Fibroblast of lung (primary cell): ENCODE measurements at regions not wholly inside any gene's neighbourhood (a gene's known extent, or its start where the extent isn't known, plus 50 kb on each side); places are given as distances from the start of the nearest gene placed in this dataset.

Source experiments
- DNase-seq, 2 donors: peaks; one replicate each; pipeline versions ENCODE4 v3.0.0 to v3.0.0-alpha.2; 2010; ENCODE audit warnings: low read depth in 2 of 2
- H2AFZ ChIP-seq: 2 replicates; pipeline ENCODE4 v1.5.1; 2012; ENCODE audit warnings: low read length, control low read depth, inconsistent platforms
- H3K27ac ChIP-seq: 2 replicates; pipeline ENCODE4 v1.5.1; 2011; ENCODE audit warnings: low read length, control low read depth; ENCODE audit not compliant: insufficient read depth
- H3K27me3 ChIP-seq: 2 replicates; pipeline ENCODE4 v1.5.1; 2011; ENCODE audit warnings: mild to moderate bottlenecking, low read length; ENCODE audit not compliant: control insufficient read depth, insufficient read depth
- H3K36me3 ChIP-seq: 2 replicates; pipeline ENCODE4 v1.5.1; 2011; ENCODE audit warnings: low read length; ENCODE audit not compliant: control insufficient read depth, insufficient read depth
- H3K4me1 ChIP-seq: 2 replicates; pipeline ENCODE4 v1.5.1; 2011; ENCODE audit warnings: low read length; ENCODE audit not compliant: control insufficient read depth, insufficient read depth; ENCODE audit errors: extremely low read depth
- H3K4me2 ChIP-seq: 2 replicates; pipeline ENCODE4 v1.5.1; 2011; ENCODE audit warnings: low read length, control low read depth; ENCODE audit not compliant: insufficient read depth; ENCODE audit errors: extremely low read depth
- H3K4me3 ChIP-seq, 4 experiments: fragments of 200-600 bp in 1 of 4; sonication (generic) in 1 of 4; replicated peaks in 1 of 4; 2 replicates each; pipeline ENCODE4 v1.5.1; 2011 to 2016; ENCODE audit warnings: low read length in 4 of 4, low read depth in 3 of 4, mild to moderate bottlenecking in 3 of 4, control low read depth in 2 of 4, inconsistent platforms in 1 of 4, mixed read lengths in 1 of 4; ENCODE audit not compliant: insufficient read depth in 1 of 4; ENCODE audit errors: control extremely low read depth in 1 of 4
- H3K79me2 ChIP-seq: 2 replicates; pipeline ENCODE4 v1.5.1; 2012; ENCODE audit warnings: mild to moderate bottlenecking, low read length, inconsistent platforms; ENCODE audit not compliant: control insufficient read depth, insufficient read depth
- H3K9ac ChIP-seq: 2 replicates; pipeline ENCODE4 v1.5.1; 2011; ENCODE audit warnings: mild to moderate bottlenecking, low read length, control low read depth; ENCODE audit not compliant: insufficient read depth
- H3K9me3 ChIP-seq: 2 replicates; pipeline ENCODE4 v1.5.1; 2012; ENCODE audit warnings: low read depth, low read length; ENCODE audit not compliant: control insufficient read depth, insufficient read depth
- H4K20me1 ChIP-seq: 2 replicates; pipeline ENCODE4 v1.5.1; 2011; ENCODE audit warnings: low read length; ENCODE audit not compliant: control insufficient read depth, insufficient read depth; ENCODE audit errors: extremely low read depth
- EZH2 ChIP-seq: IDR thresholded peaks from 2 replicates; pipeline ENCODE4 v1.5.1; 2012; ENCODE audit warnings: low read length, control low read depth, mild to moderate bottlenecking; ENCODE audit errors: missing control alignments
- TF ChIP-seq, protein P1 (sequence below), 2 donors: IDR thresholded peaks in 1 of 2; conservative IDR thresholded peaks in 1 of 2; 1 replicate in 1 of 2; 2 replicates in 1 of 2; pipeline ENCODE4 v1.5.1; 2011 to 2012; ENCODE audit warnings: low read length in 2 of 2, control low read depth in 1 of 2, inconsistent platforms in 1 of 2, low read depth in 1 of 2, mild to moderate bottlenecking in 1 of 2

DNA sequence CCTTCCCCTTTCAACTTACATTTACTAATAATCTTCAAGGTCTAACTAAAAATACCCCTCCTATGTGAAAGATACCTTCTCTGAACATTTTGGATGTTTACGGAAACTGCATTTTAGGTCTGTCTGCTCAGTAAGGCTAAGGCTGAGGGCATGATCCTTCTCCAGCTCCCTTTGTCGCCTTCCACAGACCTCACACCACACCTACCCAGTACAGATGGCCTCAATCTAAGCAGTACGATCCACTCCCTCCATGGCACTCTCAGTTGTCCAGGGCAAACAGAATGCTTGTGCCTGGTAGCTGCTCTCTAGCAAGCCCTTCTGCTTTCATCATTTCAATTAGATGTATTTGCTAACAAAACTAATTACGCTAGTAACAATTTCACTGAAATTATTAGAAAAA, 178.3 kb downstream of the CNTN3 start:
- H3K9ac ChIP-seq, result no peak overlapping the region
- no peaks in the 10 kb centered on the region for H3K4me1 ChIP-seq
- H3K79me2 ChIP-seq, result no peaks in the 10 kb centered on the region
- H4K20me1 ChIP-seq, result no peaks in the 10 kb centered on the region
- H3K4me3 ChIP-seq, result no peak overlapping the region
- H3K27ac ChIP-seq, result no peak overlapping the region
- TF ChIP-seq EZH2, result no peak
- TF ChIP-seq, protein P1, sequence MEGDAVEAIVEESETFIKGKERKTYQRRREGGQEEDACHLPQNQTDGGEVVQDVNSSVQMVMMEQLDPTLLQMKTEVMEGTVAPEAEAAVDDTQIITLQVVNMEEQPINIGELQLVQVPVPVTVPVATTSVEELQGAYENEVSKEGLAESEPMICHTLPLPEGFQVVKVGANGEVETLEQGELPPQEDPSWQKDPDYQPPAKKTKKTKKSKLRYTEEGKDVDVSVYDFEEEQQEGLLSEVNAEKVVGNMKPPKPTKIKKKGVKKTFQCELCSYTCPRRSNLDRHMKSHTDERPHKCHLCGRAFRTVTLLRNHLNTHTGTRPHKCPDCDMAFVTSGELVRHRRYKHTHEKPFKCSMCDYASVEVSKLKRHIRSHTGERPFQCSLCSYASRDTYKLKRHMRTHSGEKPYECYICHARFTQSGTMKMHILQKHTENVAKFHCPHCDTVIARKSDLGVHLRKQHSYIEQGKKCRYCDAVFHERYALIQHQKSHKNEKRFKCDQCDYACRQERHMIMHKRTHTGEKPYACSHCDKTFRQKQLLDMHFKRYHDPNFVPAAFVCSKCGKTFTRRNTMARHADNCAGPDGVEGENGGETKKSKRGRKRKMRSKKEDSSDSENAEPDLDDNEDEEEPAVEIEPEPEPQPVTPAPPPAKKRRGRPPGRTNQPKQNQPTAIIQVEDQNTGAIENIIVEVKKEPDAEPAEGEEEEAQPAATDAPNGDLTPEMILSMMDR (conservative IDR thresholded peaks at IDR 0.05 in 1 of 2, IDR thresholded peaks at IDR 0.05 in 1 of 2; ENCODE audit: low read depth in 1 of 2, low read length in 2 of 2), result no peak
- H3K9me3 ChIP-seq, result no peaks in the 10 kb centered on the region
- H3K27me3 ChIP-seq, result no peaks in the 10 kb centered on the region
- no peak overlapping the region for H2AFZ ChIP-seq
- DNase-seq, result no peak
- no peak overlapping the region for H3K4me2 ChIP-seq
- H3K36me3 ChIP-seq, result no peaks in the 10 kb centered on the region

DNA sequence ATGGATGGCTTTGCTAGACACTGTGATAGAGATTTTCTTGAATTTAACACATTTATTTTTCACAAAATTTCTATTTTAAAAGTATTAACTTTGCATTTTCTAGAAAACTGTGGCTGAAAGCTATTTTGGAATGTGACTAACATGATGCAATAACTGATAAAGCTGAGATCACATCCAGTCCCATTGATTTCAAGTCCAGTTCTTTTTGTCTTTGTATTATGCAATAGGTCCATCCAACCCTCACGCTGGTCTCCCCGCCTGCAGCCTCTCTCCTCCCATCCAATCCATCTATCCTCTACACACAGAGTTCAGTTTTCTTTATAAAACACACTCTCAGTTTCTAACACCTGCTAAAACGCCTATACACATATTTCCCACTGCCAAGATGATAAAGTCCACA, 178.8 kb downstream of the CNTN3 start:
- Histone ChIP-seq H3K9ac (no peak overlapping the region), H3K4me1 (no peaks in the 10 kb centered on the region)
- DNase-seq, result peak in 1 of 2 donors; percentile 8

DNA sequence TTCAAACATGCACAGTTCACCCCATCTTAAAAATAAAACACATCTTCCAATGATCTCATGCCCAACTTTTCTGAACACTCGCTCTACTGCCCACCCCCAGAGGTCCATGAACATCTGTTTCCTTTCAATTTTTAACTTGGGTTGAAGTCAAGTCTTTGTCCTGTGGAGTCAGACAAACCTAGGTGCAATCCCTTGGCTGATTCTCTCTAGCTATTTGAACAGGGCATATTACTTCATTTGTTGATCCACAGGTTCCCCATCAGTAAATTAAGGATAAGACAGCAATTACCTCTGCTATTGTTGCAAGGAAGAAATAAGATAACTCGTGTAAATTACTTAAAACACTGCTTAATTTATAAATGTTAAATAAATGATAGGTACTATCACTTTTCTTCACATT, 180.1 kb downstream of the CNTN3 start:
- Histone ChIP-seq H3K36me3 (no peaks in the 10 kb centered on the region), H4K20me1 (no peaks in the 10 kb centered on the region), H3K27ac (no peak overlapping the region), H3K79me2 (no peaks in the 10 kb centered on the region), H3K9me3 (no peaks in the 10 kb centered on the region), H2AFZ (no peak overlapping the region), H3K4me3 (no peak overlapping the region), H3K4me1 (no peaks in the 10 kb centered on the region), H3K9ac (no peak overlapping the region), H3K4me2 (no peak overlapping the region), H3K27me3 (no peaks in the 10 kb centered on the region)
- TF ChIP-seq, protein P1 (conservative IDR thresholded peaks at IDR 0.05 in 1 of 2, IDR thresholded peaks at IDR 0.05 in 1 of 2; ENCODE audit: low read depth in 1 of 2, low read length in 2 of 2), result no peak
- no peak for TF ChIP-seq EZH2
- no peak for DNase-seq

More for the DNA sequence above, 178.8 kb downstream of the CNTN3 start:
- Histone ChIP-seq H3K4me2 (no peak overlapping the region), H3K27ac (no peak overlapping the region), H2AFZ (no peak overlapping the region), H4K20me1 (no peaks in the 10 kb centered on the region), H3K36me3 (no peaks in the 10 kb centered on the region), H3K9me3 (no peaks in the 10 kb centered on the region), H3K79me2 (no peaks in the 10 kb centered on the region), H3K27me3 (no peaks in the 10 kb centered on the region), H3K4me3 (no peak overlapping the region)
- TF ChIP-seq, protein P1 (conservative IDR thresholded peaks at IDR 0.05 in 1 of 2, IDR thresholded peaks at IDR 0.05 in 1 of 2; ENCODE audit: low read depth in 1 of 2, low read length in 2 of 2), result no peak
- no peak for TF ChIP-seq EZH2
